ENCODE measurements at regions not wholly inside any gene's neighbourhood (a gene's known extent, or its start where the extent isn't known, plus 50 kb on each side); places are given as distances from the start of the nearest gene placed in this dataset.

DNA sequence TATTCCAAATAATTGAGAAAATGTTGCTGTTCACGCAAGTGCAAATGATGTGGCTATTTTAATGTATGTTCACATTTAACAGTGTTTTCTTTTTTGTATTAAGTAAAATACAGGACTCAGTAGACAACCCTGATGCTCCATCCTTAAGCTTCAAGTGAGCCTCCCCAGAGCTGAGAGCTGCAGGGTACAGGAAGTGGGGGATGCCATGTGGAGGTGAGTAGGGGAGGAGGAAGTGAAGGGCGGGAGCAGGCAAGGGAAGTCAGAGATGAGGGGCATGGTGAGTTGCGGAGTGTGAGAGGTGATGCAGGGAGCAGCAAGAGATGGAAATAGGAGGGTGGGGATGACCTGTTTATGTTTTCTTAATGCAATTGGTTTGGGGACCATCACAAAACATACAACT, 711.0 kb downstream of the UQCRFS1 start:
- Histone ChIP-seq H2AFZ (ENCODE audit: low read length) (no peak overlapping the region), H3K4me1 (ENCODE audit: insufficient read depth, low read length, poor library complexity, severe bottlenecking) (no peaks in the 10 kb centered on the region), H3K9ac (ENCODE audit: low read depth, low read length, poor library complexity, severe bottlenecking) (no peak overlapping the region), H4K20me1 (ENCODE audit: insufficient read depth, low read length, poor library complexity, severe bottlenecking) (no peaks in the 10 kb centered on the region), H3K9me3 (ENCODE audit: insufficient read depth, low read depth, low read length) (peaks cover 7% of the 10 kb centered on the region; the same call in 1 of the 2 replicates), H3K27me3 (ENCODE audit: insufficient read depth, low read length, poor library complexity, severe bottlenecking) (no peaks in the 10 kb centered on the region), H3K9me2 (replicated peaks; ENCODE audit: low read depth, low read length) (no peaks in the 10 kb centered on the region), H3K36me3 (ENCODE audit: insufficient read depth, low read length) (no peaks in the 10 kb centered on the region), H3K4me3 (ENCODE audit: low read length, poor library complexity, severe bottlenecking) (no peak overlapping the region), H3K79me2 (ENCODE audit: insufficient read depth, low read length) (no peaks in the 10 kb centered on the region), H3F3A (ENCODE audit: low read depth) (no peaks in the 10 kb centered on the region), H3K4me2 (ENCODE audit: low read depth, low read length, poor library complexity, severe bottlenecking) (no peak overlapping the region)
- TF ChIP-seq EZH2phosphoT487 (IDR thresholded peaks at IDR 0.05; ENCODE audit: borderline replicate concordance): no peak
- TF ChIP-seq, protein P1, sequence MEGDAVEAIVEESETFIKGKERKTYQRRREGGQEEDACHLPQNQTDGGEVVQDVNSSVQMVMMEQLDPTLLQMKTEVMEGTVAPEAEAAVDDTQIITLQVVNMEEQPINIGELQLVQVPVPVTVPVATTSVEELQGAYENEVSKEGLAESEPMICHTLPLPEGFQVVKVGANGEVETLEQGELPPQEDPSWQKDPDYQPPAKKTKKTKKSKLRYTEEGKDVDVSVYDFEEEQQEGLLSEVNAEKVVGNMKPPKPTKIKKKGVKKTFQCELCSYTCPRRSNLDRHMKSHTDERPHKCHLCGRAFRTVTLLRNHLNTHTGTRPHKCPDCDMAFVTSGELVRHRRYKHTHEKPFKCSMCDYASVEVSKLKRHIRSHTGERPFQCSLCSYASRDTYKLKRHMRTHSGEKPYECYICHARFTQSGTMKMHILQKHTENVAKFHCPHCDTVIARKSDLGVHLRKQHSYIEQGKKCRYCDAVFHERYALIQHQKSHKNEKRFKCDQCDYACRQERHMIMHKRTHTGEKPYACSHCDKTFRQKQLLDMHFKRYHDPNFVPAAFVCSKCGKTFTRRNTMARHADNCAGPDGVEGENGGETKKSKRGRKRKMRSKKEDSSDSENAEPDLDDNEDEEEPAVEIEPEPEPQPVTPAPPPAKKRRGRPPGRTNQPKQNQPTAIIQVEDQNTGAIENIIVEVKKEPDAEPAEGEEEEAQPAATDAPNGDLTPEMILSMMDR (conservative IDR thresholded peaks at IDR 0.05; ENCODE audit: low read length): no peak

DNA sequence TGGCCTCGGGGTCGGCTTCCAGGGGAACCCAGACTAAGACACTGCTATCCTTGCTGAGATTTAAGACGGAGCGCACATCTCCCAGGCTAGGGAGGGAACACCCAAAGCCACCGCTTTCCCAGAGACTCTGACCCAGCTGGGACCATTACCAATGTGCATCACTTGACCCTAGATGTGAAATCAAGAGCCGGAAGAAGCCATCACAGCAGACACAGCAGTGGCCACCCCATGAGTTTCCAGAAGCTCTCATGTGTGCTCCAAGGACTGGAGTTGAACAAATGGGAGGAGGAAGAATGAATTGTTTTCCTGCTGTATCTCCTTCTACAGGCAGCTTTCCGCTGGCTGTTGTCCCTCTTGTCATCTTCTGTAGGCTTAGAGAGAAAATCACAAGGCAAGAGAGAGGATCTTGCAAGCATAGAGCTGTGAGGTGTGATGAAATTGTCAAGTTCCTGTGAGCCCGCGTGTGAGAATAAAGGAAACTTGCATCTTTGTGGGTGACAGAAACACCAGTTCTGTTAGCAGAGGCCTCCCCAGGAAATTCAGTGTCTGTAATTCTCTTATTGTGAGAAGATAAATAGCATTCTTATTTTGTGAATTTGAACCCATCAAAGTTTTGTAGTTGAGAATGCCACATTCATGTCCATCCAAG, 711.8 kb downstream of the UQCRFS1 start:
- H3K4me2 ChIP-seq (ENCODE audit: low read depth, low read length, poor library complexity, severe bottlenecking): no peak overlapping the region
- no peaks in the 10 kb centered on the region for H4K20me1 ChIP-seq (ENCODE audit: insufficient read depth, low read length, poor library complexity, severe bottlenecking)
- no peaks in the 10 kb centered on the region for H3K27me3 ChIP-seq (ENCODE audit: insufficient read depth, low read length, poor library complexity, severe bottlenecking)
- no peak overlapping the region for H3K4me3 ChIP-seq (ENCODE audit: low read length, poor library complexity, severe bottlenecking)
- H2AFZ ChIP-seq (ENCODE audit: low read length): no peak overlapping the region
- no peak for TF ChIP-seq EZH2phosphoT487 (IDR thresholded peaks at IDR 0.05; ENCODE audit: borderline replicate concordance)
- TF ChIP-seq, protein P1 (conservative IDR thresholded peaks at IDR 0.05; ENCODE audit: low read length): no peak
- no peaks in the 10 kb centered on the region for H3K9me2 ChIP-seq (replicated peaks; ENCODE audit: low read depth, low read length)
- H3K9ac ChIP-seq (ENCODE audit: low read depth, low read length, poor library complexity, severe bottlenecking): no peak overlapping the region
- no peaks in the 10 kb centered on the region for H3K4me1 ChIP-seq (ENCODE audit: insufficient read depth, low read length, poor library complexity, severe bottlenecking)
- H3F3A ChIP-seq (ENCODE audit: low read depth): no peaks in the 10 kb centered on the region
- no peaks in the 10 kb centered on the region for H3K36me3 ChIP-seq (ENCODE audit: insufficient read depth, low read length)
- H3K79me2 ChIP-seq (ENCODE audit: insufficient read depth, low read length): no peaks in the 10 kb centered on the region
- H3K9me3 ChIP-seq (ENCODE audit: insufficient read depth, low read depth, low read length): peaks cover 7% of the 10 kb centered on the region; the same call in 1 of the 2 replicates

DNA sequence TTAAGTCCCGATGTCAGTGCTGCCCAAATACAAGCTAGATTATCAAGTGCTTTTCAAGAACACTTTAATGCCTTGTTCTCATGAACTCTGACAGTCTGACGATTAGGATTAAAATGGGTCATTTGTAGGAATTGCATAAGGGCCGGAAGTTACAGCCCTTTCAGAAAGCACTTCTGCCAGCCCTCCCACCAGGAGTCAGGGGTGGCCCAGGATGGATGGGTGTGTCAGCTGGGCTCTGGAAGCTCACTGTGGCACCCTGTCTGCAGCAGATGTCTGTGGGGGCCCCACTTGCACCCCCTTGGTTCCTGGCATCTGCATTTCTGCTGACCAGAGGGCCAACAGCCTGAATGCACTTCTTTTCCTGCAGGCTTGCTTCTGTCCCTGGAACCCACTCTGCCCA, 712.7 kb downstream of the UQCRFS1 start:
- Histone ChIP-seq H3K9ac (ENCODE audit: low read depth, low read length, poor library complexity, severe bottlenecking) (no peak overlapping the region), H3K79me2 (ENCODE audit: insufficient read depth, low read length) (no peaks in the 10 kb centered on the region), H3K4me3 (ENCODE audit: low read length, poor library complexity, severe bottlenecking) (no peak overlapping the region), H3F3A (ENCODE audit: low read depth) (no peaks in the 10 kb centered on the region), H3K27me3 (ENCODE audit: insufficient read depth, low read length, poor library complexity, severe bottlenecking) (no peaks in the 10 kb centered on the region), H3K9me3 (ENCODE audit: insufficient read depth, low read depth, low read length) (peaks cover 4% of the 10 kb centered on the region; the same call in 1 of the 2 replicates), H3K9me2 (replicated peaks; ENCODE audit: low read depth, low read length) (no peaks in the 10 kb centered on the region), H3K36me3 (ENCODE audit: insufficient read depth, low read length) (no peaks in the 10 kb centered on the region), H2AFZ (ENCODE audit: low read length) (no peak overlapping the region), H4K20me1 (ENCODE audit: insufficient read depth, low read length, poor library complexity, severe bottlenecking) (no peaks in the 10 kb centered on the region), H3K4me1 (ENCODE audit: insufficient read depth, low read length, poor library complexity, severe bottlenecking) (no peaks in the 10 kb centered on the region), H3K4me2 (ENCODE audit: low read depth, low read length, poor library complexity, severe bottlenecking) (no peak overlapping the region)
- TF ChIP-seq, protein P1 (conservative IDR thresholded peaks at IDR 0.05; ENCODE audit: low read length): no peak
- no peak for TF ChIP-seq EZH2phosphoT487 (IDR thresholded peaks at IDR 0.05; ENCODE audit: borderline replicate concordance)

Measured in Loucy (cell line).